ENCODE measurements at regions not wholly inside any gene's neighbourhood (a gene's known extent, or its start where the extent isn't known, plus 50 kb on each side); places are given as distances from the start of the nearest gene placed in this dataset.

DNA sequence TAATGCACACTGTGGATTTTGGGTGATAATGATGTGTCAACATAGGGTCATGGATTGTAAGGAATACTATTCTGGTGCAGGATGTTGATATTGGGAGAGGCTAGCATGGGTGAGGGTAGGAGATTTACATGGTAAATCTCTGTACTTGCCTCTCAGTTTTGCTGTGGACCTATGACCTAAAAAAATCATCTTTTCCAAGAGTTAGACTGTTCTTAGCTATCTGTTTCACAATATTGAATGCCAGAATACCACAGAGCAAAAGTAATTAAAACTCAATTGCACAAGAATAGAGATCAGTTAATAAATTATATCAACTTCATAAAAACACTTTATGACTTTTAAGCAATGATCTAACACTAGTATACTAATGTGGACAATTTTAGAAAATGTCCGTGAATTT is 651.6 kb downstream of the HTR1A start:
- DNase-seq, result no peak

DNA sequence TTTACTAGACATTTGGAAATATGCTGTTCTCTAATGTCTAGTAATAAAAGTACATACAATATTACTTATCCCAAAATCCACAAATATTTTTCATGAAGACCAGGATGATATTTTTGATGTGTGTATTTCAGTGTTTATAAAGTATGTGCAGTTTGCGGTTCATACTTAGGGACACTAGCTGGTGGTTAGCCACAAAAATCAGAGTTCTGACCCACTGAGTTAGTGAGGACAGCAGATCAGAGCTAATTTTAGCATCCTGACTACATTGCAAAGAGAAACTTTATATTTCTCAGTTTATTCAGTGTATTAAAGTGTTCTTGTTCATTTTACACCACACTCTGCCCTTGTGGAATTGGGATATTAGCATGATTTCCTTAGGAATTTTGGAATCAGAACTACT is 655.3 kb downstream of the HTR1A start:
- no peak for DNase-seq

DNA sequence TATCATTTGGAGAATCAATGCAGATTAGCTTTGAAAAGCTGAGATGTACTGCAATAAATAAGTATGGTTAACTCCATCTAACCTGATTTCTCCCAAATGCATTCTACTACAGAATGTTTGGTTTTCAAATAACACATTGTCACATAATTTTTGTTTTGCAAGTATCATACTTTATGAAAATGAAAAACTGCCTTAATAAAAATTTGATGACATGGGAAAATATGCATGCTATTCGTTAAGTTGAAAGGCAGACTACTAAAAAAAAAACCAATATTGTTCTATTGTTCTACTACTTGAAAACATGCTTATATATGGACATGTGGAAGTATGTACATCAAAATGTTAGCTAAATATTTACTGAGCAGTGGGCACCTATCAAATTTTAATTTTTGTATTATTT is 668.9 kb downstream of the HTR1A start:
- DNase-seq, result no peak

DNA sequence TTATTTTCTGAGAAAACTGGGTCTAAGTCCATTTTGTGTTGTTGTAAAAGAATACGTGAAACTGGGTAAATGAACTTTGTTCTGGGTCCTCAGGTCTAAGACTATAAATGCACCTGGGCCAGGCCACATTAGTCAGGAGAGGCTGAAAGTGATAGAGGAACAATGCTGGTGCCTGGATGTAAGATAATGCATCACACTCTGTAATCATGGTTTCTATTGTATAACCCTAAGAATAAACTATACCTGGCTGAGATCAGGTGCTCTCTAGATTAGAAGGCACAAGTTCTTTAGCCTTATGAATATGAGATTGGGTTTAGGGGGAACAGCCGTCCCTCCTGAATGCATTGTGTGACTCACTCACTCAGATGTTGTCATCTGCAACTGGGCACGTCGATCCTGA is 675.5 kb downstream of the HTR1A start:
- no peak for DNase-seq

DNA sequence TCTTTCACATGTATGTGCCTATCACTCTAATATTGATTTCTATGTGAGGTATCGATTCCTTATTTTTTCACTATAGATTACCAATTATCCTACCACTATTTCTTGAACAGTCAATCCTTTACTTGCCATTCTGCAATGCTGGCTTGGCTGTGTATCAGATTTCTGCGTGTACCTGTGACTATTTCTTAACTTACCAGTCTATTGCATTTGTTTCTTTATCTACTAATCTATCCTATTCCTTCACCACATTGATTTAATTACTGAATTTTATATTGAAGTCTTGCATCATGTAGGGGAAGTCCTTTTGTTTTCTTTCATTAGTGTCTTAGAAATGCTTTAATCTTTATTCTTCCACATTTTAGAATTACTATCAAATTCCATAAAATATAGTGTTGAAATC is 684.8 kb downstream of the LRRC70 start:
- no peak for DNase-seq

DNA sequence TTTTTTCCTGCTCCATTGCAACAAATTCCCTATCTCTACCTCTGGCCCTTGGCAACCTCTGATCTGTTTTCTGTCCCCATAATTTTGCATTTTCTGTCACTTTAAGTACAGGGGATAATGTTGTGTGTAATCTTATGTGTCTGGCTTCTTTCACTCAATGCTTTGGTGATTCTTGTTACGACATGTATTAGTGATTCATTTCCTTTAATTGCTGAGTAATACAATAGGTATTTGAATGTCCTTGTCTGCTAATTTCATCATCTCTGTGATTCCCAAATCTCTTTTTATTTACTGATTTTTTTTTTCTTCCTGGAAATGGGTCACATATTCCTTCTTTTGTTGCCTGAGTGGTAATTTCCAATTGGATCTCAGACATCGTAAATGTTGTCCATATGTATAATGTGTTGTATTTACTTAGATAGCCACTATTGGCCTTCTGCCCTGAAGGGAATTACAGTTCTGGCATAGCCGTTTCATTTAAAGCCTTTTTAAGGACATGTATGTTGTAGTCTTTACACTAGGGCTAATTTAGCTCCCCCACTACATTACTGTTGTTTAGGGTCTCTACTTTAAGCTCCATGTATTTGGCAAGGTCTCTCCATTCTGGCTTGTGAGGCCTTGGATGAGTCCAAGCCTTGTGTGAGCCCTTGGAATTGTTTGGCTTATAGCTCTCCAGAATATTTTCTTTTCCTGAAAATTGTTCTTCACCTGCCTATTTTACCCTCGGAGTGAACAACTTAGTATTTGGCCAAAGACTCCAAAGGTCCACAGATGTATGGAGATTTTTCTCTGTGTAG is 683.8 kb downstream of the LRRC70 start:
- DNase-seq, result no peak

DNA sequence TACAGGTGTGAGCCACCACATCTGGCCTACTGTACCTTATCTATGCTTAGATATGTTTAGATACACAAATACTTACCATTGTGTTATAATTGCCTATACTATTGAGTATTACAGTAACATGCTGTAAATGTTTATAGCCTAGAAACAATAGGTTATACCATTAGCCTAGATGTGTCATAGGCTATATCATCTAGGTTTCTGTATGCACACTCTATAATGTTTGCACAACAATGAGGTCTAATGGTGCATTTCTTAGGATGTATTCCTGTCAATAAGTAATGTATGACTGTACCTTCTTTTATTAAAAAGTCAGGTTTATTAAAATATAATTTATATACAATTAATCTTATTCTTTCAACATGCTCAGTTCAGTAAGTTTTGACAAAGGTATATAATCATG is 683.1 kb downstream of the LRRC70 start:
- DNase-seq, result no peak

DNA sequence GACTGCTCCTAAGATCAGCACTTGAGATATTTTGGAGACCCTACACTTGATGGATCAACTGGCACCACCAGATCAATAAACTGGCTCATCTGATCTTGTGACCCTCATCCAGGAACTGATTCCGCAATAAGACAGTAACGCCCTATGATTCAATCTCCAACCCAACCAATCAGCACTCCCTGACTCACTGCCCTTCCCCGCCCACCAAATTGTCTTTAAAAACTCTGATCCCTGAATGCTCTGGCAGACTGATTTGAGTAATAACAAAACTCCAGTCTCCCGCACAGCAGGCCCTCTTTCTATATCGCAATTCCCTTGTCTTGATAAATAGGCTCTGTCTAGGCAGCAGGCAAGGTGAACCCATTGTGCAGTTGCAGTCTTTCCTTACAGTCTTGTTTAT is 677.0 kb downstream of the LRRC70 start:
- DNase-seq, result no peak

DNA sequence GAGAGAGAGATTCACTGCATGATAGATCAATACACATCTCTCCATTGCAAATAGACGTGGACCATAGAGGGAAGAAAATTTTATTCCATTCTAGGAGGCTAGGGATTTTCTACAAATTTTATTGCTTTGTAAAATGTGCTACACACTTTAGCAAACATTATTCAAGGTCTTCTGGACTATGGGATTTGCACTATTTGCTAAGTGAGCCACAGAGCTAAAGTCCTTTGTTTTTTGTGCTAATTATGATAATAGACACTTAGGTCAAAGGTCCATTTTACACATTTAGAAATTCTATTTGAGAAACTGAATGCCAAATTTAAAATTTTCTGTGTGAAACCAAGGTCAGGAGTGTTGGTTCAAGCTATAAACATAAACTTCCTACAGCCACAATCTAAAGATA is 672.3 kb downstream of the LRRC70 start:
- no peak for DNase-seq

DNA sequence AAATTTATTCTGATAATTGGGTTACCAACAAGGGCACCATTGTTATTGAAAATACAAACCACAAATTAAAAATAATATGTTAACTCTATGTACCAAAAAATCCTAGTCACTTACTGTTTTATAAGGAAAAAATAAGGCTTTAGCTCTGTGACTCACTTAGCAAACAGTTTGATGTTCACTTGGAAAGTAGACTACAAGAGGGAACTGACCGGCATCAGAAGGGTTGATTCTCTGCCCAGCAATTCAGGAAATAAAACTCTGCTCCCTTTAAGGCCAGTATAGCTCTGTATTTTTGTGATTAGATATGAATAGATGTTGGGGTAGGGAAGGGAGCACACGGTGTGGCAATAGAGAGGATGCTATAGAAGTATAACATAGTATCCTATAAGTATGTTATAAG is 671.3 kb downstream of the LRRC70 start:
- no peak for DNase-seq

DNA sequence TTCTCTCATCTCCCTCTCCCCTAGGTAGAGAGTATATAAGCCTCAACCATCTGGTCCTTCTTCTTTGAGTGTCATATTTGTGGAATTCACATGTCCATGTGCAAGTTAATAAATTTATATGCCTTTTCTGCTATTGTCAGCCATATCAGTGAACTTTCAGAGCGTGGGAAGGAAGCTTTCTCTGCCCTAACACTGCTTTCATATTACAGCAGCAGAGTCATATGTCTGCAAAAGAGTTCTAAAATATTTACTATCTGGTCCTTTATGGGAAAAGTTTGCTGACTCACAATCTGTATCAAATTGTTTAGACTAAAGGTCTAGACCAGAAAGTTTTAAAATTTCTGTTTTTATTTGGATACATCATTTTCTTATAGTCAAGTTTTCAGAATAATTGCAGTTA is 669.0 kb downstream of the LRRC70 start:
- DNase-seq, result no peak

DNA sequence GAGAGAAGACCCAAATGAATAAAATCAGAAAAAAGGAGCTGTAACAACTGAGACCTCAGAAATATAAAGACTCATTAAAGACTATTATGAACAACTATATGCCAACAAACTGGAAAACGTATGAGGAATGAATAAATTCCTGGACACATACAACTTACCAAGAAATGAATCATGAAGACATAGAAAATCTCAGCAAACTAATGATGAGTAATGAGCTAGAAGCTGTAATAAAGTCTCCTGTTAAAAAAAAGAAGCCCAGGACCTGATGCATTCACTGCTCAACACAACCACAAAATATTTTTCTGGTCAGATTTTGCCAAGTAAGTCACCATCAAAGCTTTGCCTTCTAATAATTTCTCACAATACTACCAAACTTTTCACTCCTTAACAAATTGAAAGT is 666.7 kb downstream of the LRRC70 start:
- no peak for DNase-seq

DNA sequence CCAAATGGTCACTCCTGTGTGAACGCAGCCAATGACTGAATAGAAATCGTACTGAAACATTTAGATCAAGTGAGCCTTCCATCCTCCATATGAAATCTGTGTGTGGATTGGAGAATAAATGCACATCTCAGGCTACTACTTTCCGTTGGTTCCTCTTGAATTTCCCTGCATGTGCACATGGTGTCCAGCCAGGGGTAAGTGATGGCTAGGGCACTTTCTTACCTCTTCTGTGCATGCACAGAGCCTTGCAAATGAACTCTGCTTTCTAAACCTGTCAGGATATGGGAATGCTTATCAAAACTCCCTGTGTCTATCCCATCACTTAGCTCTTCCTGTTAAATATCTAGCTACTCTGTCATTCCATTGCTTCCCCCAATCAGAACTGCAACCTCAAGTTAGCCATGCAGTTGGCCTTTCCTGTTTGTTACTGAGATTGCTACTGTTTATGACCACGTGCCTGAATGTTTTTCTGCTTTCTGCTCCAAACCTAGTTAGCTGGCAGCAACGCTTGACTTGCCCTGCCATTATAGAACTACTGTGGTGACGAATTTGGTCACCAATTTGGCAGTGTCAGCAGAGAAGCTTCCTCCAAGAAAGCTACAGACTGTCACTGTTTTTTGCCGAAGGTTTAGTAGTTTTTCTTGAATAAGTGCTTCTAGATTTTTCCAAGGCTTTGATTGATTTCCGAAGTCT is 661.6 kb downstream of the LRRC70 start:
- DNase-seq, result no peak

DNA sequence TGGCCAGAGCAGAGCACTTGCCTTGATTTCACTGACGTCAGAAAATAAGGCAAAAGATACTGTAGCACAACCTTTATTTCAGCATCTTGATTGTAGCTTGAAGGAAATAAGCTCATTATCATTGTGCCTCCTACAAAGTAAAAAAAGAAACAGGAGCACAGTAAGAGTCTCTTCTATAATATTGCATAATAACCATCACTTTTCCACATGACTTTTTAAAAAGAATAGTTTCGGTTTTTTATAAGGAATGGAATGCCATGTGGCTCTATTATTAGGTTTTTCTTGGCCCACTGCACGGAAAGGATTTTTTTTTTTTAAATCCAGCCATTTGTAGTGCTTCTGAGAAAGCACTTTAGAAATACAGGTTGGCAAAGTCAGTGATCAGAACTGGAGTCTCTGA is 655.3 kb downstream of the LRRC70 start:
- no peak for DNase-seq

DNA sequence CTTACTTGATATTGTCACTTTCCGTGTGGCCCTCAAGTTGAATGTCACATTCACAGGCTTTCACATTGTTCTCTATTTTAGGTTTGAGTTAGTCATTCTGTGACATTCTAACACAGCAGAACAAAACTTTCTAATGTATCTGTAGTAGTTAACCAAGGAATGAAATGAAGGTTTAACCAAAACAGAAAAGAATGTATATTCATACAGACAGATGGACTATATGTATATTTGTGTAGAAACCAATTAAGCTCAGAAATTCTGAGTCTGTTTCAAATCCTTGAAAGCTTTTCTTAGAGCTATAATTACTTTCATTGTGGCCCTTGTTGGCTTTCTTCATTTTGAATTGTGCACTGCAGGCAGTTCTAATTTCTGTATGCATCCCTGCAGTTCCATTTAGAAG is 654.7 kb downstream of the LRRC70 start:
- no peak for DNase-seq

DNA sequence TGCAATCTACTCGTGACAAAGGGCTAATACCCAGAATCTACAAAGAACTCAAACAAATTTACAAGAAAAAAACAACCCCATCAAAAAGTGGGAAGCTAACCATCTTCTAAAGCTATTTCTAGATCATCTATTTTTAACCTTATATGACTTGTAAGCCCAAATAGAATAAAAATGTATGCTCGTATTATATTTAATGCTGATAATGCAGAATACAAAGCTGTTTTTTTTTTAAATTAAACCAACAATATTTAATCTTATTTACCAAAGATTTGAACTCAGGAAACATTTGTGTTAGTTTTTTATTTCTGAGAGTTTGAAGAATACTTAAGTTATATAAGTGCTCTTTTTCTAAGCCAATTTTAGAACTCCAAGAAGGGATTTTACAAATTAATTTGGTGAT is 652.1 kb downstream of the LRRC70 start:
- no peak for DNase-seq

DNA sequence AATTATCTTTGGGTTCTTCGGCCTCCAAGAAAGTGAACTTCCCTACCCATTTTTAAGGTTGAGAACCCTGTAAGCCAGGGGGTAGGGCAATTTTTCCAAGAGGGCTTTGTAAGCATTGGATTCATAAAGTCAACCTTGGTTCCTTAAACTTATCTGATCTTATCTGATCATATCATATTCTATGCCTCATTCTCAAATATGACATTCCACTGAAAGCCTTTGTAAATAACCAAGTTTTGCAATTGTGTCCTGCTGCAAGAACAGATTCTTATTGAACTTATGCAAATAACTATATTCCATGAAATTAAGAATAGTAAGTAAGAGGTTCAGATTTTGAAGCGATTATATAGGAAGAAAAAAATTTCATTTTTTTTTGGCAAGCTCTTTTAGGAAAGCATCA is 649.5 kb downstream of the LRRC70 start:
- DNase-seq, result no peak

DNA sequence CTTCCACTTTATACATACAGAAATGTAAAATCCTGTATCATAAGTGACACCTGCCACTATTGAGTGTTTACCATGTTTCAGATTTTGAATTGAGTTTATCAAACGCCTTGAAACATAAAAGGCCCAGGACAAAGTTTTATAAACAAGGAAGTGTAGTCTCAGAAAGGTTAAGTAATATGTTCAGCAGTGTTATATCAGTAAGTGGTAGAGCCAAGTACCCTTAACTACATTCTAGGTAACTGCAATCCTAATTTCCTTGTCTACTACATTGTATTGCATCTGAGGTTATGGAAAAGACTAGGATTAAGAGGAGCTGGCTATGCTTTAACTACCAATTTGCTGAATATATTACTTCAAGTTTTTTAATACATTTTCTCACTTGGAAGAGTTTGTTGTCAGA is 641.6 kb downstream of the LRRC70 start:
- DNase-seq, result no peak

DNA sequence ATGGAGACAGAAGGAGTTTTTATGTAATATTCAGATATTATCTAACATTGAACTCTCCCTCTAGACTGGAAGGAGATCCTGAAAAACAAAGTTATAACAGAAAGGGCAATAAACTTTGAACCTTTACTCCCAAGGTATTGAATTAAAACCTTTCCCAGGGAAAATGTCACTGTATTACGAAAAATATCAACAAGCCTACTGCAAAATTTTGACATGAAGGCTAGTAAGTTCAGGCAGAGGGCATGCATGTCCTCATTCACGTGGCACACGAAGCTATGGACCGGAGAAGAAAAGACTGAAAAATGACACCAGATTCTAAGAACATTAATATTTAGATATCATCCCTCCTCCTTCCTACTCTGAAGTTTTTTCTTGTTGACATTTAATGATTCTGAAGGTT is 638.8 kb downstream of the LRRC70 start:
- no peak for DNase-seq

DNA sequence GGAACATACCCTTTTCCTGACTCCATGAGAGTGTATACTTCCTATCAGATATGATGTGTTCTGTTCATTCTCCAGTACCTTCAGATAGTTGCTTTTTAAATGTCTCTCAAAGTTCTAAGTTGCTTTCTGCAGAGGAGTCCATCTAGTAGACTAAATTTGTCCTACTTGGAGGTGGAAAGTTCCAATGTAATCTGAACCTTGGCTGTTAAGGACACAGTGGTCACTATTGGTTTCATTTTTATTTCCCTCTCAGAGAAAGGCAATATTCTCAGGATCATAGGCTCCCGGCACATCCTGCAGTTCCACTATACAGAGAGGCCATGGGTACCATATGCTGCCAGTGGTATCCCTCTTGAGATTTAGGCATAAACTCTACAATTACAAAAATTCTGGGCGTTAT is 634.6 kb downstream of the LRRC70 start:
- DNase-seq, result no peak

DNA sequence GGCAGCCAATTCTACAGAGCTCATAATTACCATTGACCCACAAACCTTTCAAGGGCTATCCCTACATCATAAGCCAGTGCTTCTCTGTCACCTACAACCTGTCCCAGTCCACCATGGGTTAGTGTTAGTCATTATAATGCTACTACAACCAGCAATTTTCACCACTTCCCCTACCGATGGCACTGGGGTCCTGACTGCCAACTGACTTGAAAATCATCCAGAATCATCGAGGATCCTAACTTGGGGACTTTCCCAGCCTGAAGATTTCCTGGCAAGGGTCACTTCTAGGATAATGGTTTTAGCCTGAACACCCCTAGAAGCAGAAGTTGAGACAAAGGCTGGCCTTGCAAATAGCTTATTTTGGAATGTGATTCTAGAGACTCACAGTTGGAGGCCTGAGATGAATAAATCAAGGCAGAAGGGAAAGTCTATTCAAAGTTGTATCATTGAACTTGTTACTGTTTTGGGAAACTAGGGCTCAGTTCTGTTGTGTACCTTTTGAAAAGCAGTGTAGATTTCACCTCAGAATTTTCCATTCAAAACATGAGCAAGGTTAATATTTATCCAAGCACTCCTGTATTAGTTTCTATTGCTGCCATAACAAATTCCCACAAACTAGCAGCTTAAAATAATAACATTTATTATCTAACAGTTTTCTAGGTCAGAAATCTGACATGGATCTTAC is 633.0 kb downstream of the LRRC70 start:
- DNase-seq, result no peak

DNA sequence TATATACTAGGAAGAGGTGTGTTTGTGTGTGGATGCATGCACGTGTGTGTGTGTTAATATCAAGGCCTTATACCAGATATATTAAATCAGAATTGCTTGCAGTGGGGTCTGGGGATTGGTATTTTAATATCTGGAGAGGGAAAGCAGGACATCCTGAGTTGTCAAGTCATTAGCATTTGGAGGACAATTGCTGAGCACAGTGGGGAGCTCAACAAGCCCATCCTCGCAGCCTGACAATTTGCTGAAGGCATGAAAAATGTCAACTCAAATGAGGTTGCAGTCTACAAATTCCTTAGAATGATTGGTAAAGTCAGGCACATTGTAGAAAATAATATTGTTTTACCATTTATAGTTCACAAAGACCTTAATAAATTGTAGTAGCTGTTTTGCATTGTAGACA is 627.4 kb downstream of the LRRC70 start:
- no peak for DNase-seq

DNA sequence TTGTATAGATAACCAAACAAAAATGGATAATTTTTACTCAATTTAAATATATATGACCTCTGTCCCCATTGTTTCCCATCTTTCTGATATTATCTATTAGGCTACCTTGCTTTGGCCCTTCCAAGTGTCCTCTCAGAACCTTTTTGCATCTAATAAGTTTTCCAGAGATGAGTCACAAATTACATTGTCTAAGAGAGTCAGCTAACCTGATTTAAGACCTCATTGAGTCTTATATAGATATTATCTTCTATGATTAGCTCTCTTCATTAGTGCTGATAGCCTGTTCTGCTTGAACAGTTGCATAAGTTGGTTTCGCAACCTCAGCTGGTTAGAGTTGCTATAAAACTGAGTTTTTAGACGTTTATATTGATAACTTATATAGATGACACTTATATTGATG is 623.1 kb downstream of the LRRC70 start:
- DNase-seq, result no peak

DNA sequence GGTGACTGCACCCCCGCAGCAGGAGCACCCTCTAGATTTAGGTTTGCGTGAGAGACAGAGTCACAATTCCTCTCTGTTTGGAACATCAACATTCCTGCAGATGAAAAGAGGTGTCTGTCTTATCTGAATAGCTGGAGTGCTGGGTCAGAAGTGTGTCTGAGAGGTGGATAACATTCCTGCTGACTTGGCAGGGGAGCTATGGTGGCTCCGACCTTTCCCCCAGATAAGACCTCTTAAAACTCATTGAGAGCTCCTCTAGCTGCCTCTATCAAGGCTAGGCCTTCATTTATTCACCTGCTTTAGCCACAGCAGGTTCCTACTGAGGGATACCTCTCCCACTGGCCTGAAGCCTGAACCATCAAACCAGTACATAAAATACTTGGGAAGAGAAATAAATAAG is 615.5 kb downstream of the LRRC70 start:
- DNase-seq, result no peak
